PC-9 (cell line): ENCODE measurements at regions not wholly inside any gene's neighbourhood (a gene's known extent, or its start where the extent isn't known, plus 50 kb on each side); places are given as distances from the start of the nearest gene placed in this dataset.

ENCODE experiments used
- BruUV-seq: library from RNA; stranded (reverse); fragments of 400-500 nt; replicated peaks from 2 replicates; lab custom pipeline; 2021; lab: Mats Ljungman, UMichigan
- CTCF ChIA-PET: fragments of 300-600 bp; sonication (Branson Sonifier 250); formaldehyde crosslinking; loops from one replicate; lab custom pipeline; 2022; ENCODE audit warnings: antibody characterized with exemption; lab: Charles Lee
- POLR2A ChIA-PET: fragments of 300-600 bp; sonication (Branson Sonifier 250); formaldehyde crosslinking; loops from one replicate; lab custom pipeline; 2022; ENCODE audit warnings: antibody characterized with exemption; ENCODE audit not compliant: unreplicated experiment; lab: Charles Lee
- DNase-seq, 2 experiments: peaks; one replicate each; pipeline versions ENCODE4 v3.0.0 to v3.0.0-alpha.2; 2015 to 2022; ENCODE audit warnings: mixed read lengths in 1 of 2
- H2AFZ ChIP-seq: fragments of 200-600 bp; sonication (generic); 2 replicates; pipeline ENCODE4 v1.8.1; 2017; ENCODE audit warnings: antibody characterized with exemption
- H3F3A ChIP-seq: fragments of 200-600 bp; sonication (generic); 2 replicates; pipeline ENCODE4 v1.8.1; 2017; ENCODE audit warnings: antibody characterized with exemption, mild to moderate bottlenecking, low read depth; ENCODE audit not compliant: insufficient read depth
- H3K27ac ChIP-seq: fragments of 200-600 bp; sonication (generic); 2 replicates; pipeline ENCODE4 v1.6.1; 2016; ENCODE audit warnings: mixed run types
- H3K27me3 ChIP-seq: fragments of 200-600 bp; sonication (generic); 2 replicates; pipeline ENCODE4 v1.6.1; 2016; ENCODE audit warnings: low read depth, mixed run types; ENCODE audit not compliant: insufficient read depth
- H3K36me3 ChIP-seq: fragments of 200-600 bp; sonication (generic); 2 replicates; pipeline ENCODE4 v1.6.1; 2016; ENCODE audit warnings: low read depth, mixed run types
- H3K4me1 ChIP-seq: fragments of 200-600 bp; sonication (generic); replicated peaks from 2 replicates; pipeline ENCODE4 v1.6.1; 2016; ENCODE audit warnings: mixed run types; ENCODE audit not compliant: insufficient read depth
- H3K4me2 ChIP-seq: fragments of 200-600 bp; sonication (generic); 2 replicates; pipeline ENCODE4 v1.6.1; 2017; ENCODE audit warnings: mixed run types
- H3K4me3 ChIP-seq: fragments of 200-600 bp; sonication (generic); 2 replicates; pipeline ENCODE4 v1.6.1; 2016; ENCODE audit warnings: mixed run types
- H3K79me2 ChIP-seq: fragments of 200-600 bp; sonication (generic); 2 replicates; pipeline ENCODE4 v1.6.1; 2017; ENCODE audit warnings: low read depth, mixed run types
- H3K9me2 ChIP-seq: fragments of 200-600 bp; sonication (generic); 2 replicates; pipeline ENCODE4 v1.8.1; 2017; ENCODE audit warnings: mild to moderate bottlenecking; ENCODE audit not compliant: insufficient read depth
- H3K9me3 ChIP-seq: fragments of 200-600 bp; sonication (generic); 2 replicates; pipeline ENCODE4 v1.8.1; 2016; ENCODE audit warnings: low read depth; ENCODE audit not compliant: insufficient read depth
- H4K20me1 ChIP-seq: fragments of 200-600 bp; sonication (generic); 2 replicates; pipeline ENCODE4 v1.8.1; 2017; ENCODE audit not compliant: insufficient read depth
- EZH2 ChIP-seq: fragments of 200-600 bp; sonication (generic); IDR thresholded peaks from 2 replicates; pipeline ENCODE4 v1.8.0; 2017; ENCODE audit warnings: antibody characterized with exemption, low read depth
- intact Hi-C: fragments of 100-400 bp; cut with micrococcal nuclease; formaldehyde crosslinking; loops from one replicate; pipeline ENCODE4 v1.10.0; 2022; ENCODE audit not compliant: unreplicated experiment
- TF ChIP-seq, protein P1 (sequence below): fragments of 200-600 bp; sonication (generic); conservative IDR thresholded peaks from 2 replicates; pipeline ENCODE4 v1.6.1; 2017; ENCODE audit warnings: mixed run types, antibody characterized with exemption, mild to moderate bottlenecking, moderate library complexity

DNA sequence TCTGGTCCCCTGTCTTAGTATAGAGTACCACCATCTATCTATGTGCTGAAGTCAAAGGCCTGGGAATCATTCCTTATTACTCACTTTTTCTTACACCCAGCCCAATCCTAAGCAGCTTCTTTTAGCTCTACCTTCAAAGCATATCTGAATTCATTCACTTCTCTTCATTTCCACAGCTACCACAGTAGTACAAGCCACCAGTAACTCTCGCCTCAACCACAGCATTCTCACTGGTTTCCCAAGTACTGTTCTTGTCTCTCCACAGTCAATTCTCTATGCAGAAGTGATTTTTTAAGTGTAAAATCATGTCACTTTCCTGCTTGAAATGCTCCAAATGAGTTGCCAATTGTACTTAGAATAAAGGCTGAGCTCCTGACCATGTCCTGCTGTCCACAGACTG is 401.7 kb downstream of the OXSM start:
- intact Hi-C loops: no loop called here
- H3K9me3 ChIP-seq: no peaks in the 10 kb centered on the region
- no peak overlapping the region for H3K4me3 ChIP-seq
- H3K36me3 ChIP-seq: no peaks in the 10 kb centered on the region
- ChIA-PET CTCF (no interaction called here), POLR2A (no interaction called here)
- no peak overlapping the region for H2AFZ ChIP-seq
- no peaks in the 10 kb centered on the region for H3K79me2 ChIP-seq
- no peaks in the 10 kb centered on the region for H4K20me1 ChIP-seq
- no peak overlapping the region for H3K4me2 ChIP-seq
- DNase-seq: no peak
- no peaks in the 10 kb centered on the region for H3F3A ChIP-seq
- no peak overlapping the region for H3K27ac ChIP-seq
- no TSS peak for BruUV-seq
- 0 out of 2 replicates have a peak, but pooled peaks cover under 1% of the 10 kb centered on the region for H3K9me2 ChIP-seq
- no peaks in the 10 kb centered on the region for H3K27me3 ChIP-seq
- no peaks in the 10 kb centered on the region for H3K4me1 ChIP-seq
- TF ChIP-seq, protein P1, sequence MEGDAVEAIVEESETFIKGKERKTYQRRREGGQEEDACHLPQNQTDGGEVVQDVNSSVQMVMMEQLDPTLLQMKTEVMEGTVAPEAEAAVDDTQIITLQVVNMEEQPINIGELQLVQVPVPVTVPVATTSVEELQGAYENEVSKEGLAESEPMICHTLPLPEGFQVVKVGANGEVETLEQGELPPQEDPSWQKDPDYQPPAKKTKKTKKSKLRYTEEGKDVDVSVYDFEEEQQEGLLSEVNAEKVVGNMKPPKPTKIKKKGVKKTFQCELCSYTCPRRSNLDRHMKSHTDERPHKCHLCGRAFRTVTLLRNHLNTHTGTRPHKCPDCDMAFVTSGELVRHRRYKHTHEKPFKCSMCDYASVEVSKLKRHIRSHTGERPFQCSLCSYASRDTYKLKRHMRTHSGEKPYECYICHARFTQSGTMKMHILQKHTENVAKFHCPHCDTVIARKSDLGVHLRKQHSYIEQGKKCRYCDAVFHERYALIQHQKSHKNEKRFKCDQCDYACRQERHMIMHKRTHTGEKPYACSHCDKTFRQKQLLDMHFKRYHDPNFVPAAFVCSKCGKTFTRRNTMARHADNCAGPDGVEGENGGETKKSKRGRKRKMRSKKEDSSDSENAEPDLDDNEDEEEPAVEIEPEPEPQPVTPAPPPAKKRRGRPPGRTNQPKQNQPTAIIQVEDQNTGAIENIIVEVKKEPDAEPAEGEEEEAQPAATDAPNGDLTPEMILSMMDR: no peak
- TF ChIP-seq EZH2: no peak

DNA sequence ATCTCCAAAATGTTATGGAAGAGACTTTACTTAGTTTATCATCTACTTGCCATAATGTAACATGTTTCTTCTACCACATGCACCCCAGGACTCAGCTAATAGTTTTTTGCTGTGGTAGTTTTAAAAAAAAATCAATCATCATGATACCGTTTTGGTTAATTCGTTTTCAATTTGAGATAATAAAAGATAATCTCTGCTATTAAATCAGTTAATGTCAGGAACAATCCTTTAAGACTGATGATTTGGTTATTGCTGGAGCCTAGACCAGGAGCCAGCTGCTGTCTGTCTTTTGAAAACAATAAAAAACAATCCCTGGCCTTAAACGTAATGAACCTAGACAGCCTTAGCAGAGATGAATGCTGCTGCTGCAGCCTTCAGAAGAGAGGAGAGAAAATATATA is 403.7 kb downstream of the OXSM start:
- no peak for DNase-seq
- Histone ChIP-seq H3F3A (no peaks in the 10 kb centered on the region), H3K4me3 (no peak overlapping the region), H3K9me3 (no peaks in the 10 kb centered on the region), H3K79me2 (no peaks in the 10 kb centered on the region), H3K4me1 (no peaks in the 10 kb centered on the region), H4K20me1 (no peaks in the 10 kb centered on the region), H3K27ac (no peak overlapping the region), H2AFZ (no peak overlapping the region), H3K36me3 (no peaks in the 10 kb centered on the region), H3K4me2 (no peak overlapping the region), H3K9me2 (0 out of 2 replicates have a peak, but pooled peaks cover 4% of the 10 kb centered on the region), H3K27me3 (no peaks in the 10 kb centered on the region)
- intact Hi-C loops: no loop called here
- ChIA-PET CTCF (no interaction called here), POLR2A (no interaction called here)
- BruUV-seq: no TSS peak
- no peak for TF ChIP-seq EZH2
- TF ChIP-seq, protein P1: no peak

DNA sequence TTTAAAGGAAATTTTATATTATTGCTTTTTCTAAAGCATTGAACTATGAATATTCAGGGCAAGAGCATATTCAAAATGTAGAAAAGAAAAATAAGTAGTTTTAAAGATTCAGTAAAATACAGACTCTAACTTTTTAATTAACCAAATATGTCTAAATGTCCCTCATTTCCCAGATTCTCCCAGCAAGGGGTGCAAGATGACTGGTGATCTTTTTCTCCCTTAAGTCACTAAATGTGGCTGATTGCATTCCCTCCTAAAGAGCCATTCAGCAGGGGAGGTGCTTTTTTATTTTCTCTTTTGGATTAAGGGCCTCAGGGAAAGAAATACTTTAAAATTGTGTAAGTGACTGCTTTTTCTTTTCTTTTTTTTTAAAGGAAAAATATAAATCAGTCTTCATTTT is 406.9 kb downstream of the OXSM start:
- 0 out of 2 replicates have a peak, but pooled peaks cover 4% of the 10 kb centered on the region for H3K9me2 ChIP-seq
- H3K27ac ChIP-seq: no peak overlapping the region
- DNase-seq: no peak
- H3K36me3 ChIP-seq: no peaks in the 10 kb centered on the region
- BruUV-seq: no TSS peak
- no peaks in the 10 kb centered on the region for H3K4me1 ChIP-seq
- H3K4me2 ChIP-seq: no peak overlapping the region
- H3K9me3 ChIP-seq: no peaks in the 10 kb centered on the region
- no peak overlapping the region for H2AFZ ChIP-seq
- no peak for TF ChIP-seq EZH2
- TF ChIP-seq, protein P1: no peak
- intact Hi-C loops: no loop called here
- ChIA-PET CTCF (no interaction called here), POLR2A (no interaction called here)
- no peaks in the 10 kb centered on the region for H4K20me1 ChIP-seq
- H3K27me3 ChIP-seq: no peaks in the 10 kb centered on the region
- no peak overlapping the region for H3K4me3 ChIP-seq
- H3F3A ChIP-seq: no peaks in the 10 kb centered on the region
- H3K79me2 ChIP-seq: no peaks in the 10 kb centered on the region
